ENCODE measurements at regions not wholly inside any gene's neighbourhood (a gene's known extent, or its start where the extent isn't known, plus 50 kb on each side); places are given as distances from the start of the nearest gene placed in this dataset.

DNA sequence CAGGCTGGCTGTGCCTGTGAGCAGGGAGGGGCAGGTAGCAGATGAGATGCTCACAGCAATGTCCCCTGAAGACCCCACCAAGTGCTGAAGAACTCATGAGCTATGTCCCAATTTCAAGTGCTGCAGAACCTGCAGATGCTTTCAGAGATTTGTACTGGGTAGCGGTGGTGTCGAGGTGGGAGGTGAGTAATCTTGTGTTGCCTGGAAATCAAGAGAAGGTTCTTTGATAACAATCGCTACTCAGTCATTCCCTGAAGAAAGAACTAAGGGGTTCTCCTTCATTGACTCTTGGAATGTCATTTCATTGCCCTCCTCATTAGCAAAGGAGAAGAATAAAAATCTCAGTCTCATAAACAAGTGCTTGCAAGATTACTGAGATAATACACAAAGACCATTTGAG lies 246.4 kb downstream of the EMX2 start:
- Histone ChIP-seq H3K4me1 (ENCODE audit: control insufficient read depth, extremely low read depth, insufficient read depth, low read length) (no peaks in the 10 kb centered on the region), H3K4me2 (ENCODE audit: extremely low read depth, insufficient read depth, low read length) (no peak overlapping the region), H4K20me1 (ENCODE audit: control insufficient read depth, extremely low read depth, insufficient read depth, low read length) (no peaks in the 10 kb centered on the region), H3K36me3 (ENCODE audit: control insufficient read depth, insufficient read depth, low read length) (no peaks in the 10 kb centered on the region), H3K9ac (ENCODE audit: insufficient read depth, low read length) (no peak overlapping the region), H3K79me2 (ENCODE audit: control insufficient read depth, insufficient read depth, low read length) (no peaks in the 10 kb centered on the region), H3K4me3 (replicated peaks in 1 of 4; ENCODE audit: control extremely low read depth in 1 of 4, insufficient read depth in 1 of 4, low read depth in 3 of 4, low read length in 4 of 4) (no peak overlapping the region), H3K27me3 (ENCODE audit: control insufficient read depth, insufficient read depth, low read length) (no peaks in the 10 kb centered on the region), H3K9me3 (ENCODE audit: control insufficient read depth, insufficient read depth, low read depth, low read length) (no peaks in the 10 kb centered on the region), H2AFZ (ENCODE audit: low read length) (no peak overlapping the region), H3K27ac (ENCODE audit: insufficient read depth, low read length) (no peak overlapping the region)
- no peak for TF ChIP-seq EZH2 (IDR thresholded peaks at IDR 0.05; ENCODE audit: low read length, missing control alignments)
- TF ChIP-seq, protein P1, sequence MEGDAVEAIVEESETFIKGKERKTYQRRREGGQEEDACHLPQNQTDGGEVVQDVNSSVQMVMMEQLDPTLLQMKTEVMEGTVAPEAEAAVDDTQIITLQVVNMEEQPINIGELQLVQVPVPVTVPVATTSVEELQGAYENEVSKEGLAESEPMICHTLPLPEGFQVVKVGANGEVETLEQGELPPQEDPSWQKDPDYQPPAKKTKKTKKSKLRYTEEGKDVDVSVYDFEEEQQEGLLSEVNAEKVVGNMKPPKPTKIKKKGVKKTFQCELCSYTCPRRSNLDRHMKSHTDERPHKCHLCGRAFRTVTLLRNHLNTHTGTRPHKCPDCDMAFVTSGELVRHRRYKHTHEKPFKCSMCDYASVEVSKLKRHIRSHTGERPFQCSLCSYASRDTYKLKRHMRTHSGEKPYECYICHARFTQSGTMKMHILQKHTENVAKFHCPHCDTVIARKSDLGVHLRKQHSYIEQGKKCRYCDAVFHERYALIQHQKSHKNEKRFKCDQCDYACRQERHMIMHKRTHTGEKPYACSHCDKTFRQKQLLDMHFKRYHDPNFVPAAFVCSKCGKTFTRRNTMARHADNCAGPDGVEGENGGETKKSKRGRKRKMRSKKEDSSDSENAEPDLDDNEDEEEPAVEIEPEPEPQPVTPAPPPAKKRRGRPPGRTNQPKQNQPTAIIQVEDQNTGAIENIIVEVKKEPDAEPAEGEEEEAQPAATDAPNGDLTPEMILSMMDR (conservative IDR thresholded peaks at IDR 0.05 in 1 of 2, IDR thresholded peaks at IDR 0.05 in 1 of 2; ENCODE audit: low read depth in 1 of 2, low read length in 2 of 2), result no peak
- DNase-seq (ENCODE audit: low read depth in 2 of 2), result no peak

DNA sequence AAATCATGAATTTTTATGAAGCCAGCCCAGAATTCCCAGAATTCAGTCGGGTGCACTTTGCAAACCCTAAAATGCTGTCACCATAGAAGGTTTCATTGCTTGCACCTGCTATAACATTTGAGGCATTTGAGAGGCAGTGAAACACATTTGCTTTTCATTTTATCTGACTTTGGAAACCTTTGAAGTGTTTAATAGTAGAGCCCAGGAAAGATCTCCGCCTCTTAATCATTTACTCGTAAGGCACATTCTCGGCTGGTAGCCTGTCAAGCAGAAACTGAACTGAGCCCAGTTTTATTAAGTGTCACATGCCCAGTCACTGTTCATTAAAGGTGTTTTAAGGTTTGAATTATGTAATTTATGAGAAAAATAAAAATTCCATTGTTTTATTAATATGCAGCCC lies 247.6 kb downstream of the EMX2 start:
- Histone ChIP-seq H3K36me3 (ENCODE audit: control insufficient read depth, insufficient read depth, low read length) (no peaks in the 10 kb centered on the region), H3K9me3 (ENCODE audit: control insufficient read depth, insufficient read depth, low read depth, low read length) (no peaks in the 10 kb centered on the region), H3K4me3 (replicated peaks in 1 of 4; ENCODE audit: control extremely low read depth in 1 of 4, insufficient read depth in 1 of 4, low read depth in 3 of 4, low read length in 4 of 4) (no peak overlapping the region), H3K27me3 (ENCODE audit: control insufficient read depth, insufficient read depth, low read length) (no peaks in the 10 kb centered on the region), H3K4me2 (ENCODE audit: extremely low read depth, insufficient read depth, low read length) (no peak overlapping the region), H3K9ac (ENCODE audit: insufficient read depth, low read length) (no peak overlapping the region), H2AFZ (ENCODE audit: low read length) (no peak overlapping the region), H4K20me1 (ENCODE audit: control insufficient read depth, extremely low read depth, insufficient read depth, low read length) (no peaks in the 10 kb centered on the region), H3K79me2 (ENCODE audit: control insufficient read depth, insufficient read depth, low read length) (no peaks in the 10 kb centered on the region), H3K4me1 (ENCODE audit: control insufficient read depth, extremely low read depth, insufficient read depth, low read length) (no peaks in the 10 kb centered on the region), H3K27ac (ENCODE audit: insufficient read depth, low read length) (no peak overlapping the region)
- TF ChIP-seq, protein P1 (conservative IDR thresholded peaks at IDR 0.05 in 1 of 2, IDR thresholded peaks at IDR 0.05 in 1 of 2; ENCODE audit: low read depth in 1 of 2, low read length in 2 of 2), result no peak
- no peak for TF ChIP-seq EZH2 (IDR thresholded peaks at IDR 0.05; ENCODE audit: low read length, missing control alignments)
- DNase-seq (ENCODE audit: low read depth in 2 of 2), result no peak

DNA sequence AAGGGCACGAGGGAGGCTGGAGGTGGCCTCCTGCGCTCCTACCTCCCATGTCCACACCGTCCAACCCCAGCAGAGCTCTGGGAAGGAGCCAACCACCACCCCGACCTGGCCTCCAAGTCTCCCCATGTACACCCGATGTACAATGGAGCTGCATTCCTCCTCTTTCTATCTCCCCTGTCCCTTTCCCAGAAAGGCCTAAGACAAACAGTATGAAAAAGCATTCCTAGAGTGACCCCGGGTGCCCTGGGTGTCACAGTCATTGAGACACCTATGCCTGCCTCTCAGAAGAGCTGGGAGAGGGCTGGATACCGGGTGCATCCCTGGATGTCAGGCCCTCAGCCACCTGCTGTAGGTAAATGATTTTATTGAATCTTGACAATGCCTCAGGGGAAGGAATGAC lies 248.1 kb downstream of the EMX2 start:
- TF ChIP-seq EZH2 (IDR thresholded peaks at IDR 0.05; ENCODE audit: low read length, missing control alignments), result no peak
- TF ChIP-seq, protein P1 (conservative IDR thresholded peaks at IDR 0.05 in 1 of 2, IDR thresholded peaks at IDR 0.05 in 1 of 2; ENCODE audit: low read depth in 1 of 2, low read length in 2 of 2), result no peak
- Histone ChIP-seq H3K4me2 (ENCODE audit: extremely low read depth, insufficient read depth, low read length) (no peak overlapping the region), H3K9me3 (ENCODE audit: control insufficient read depth, insufficient read depth, low read depth, low read length) (no peaks in the 10 kb centered on the region), H3K27ac (ENCODE audit: insufficient read depth, low read length) (no peak overlapping the region), H2AFZ (ENCODE audit: low read length) (no peak overlapping the region), H3K36me3 (ENCODE audit: control insufficient read depth, insufficient read depth, low read length) (no peaks in the 10 kb centered on the region), H3K27me3 (ENCODE audit: control insufficient read depth, insufficient read depth, low read length) (no peaks in the 10 kb centered on the region), H3K9ac (ENCODE audit: insufficient read depth, low read length) (no peak overlapping the region), H3K4me3 (replicated peaks in 1 of 4; ENCODE audit: control extremely low read depth in 1 of 4, insufficient read depth in 1 of 4, low read depth in 3 of 4, low read length in 4 of 4) (no peak overlapping the region), H3K4me1 (ENCODE audit: control insufficient read depth, extremely low read depth, insufficient read depth, low read length) (no peaks in the 10 kb centered on the region), H3K79me2 (ENCODE audit: control insufficient read depth, insufficient read depth, low read length) (no peaks in the 10 kb centered on the region), H4K20me1 (ENCODE audit: control insufficient read depth, extremely low read depth, insufficient read depth, low read length) (no peaks in the 10 kb centered on the region)
- DNase-seq (ENCODE audit: low read depth in 2 of 2), result no peak
